Right lobe of liver (tissue), 4 donors: ENCODE measurements at regions not wholly inside any gene's neighbourhood (a gene's known extent, or its start where the extent isn't known, plus 50 kb on each side); places are given as distances from the start of the nearest gene placed in this dataset.

Source experiments
- CTCF ChIP-seq, 4 donors: fragments of 200-600 bp in 3 of 4; fragments of 450-650 bp in 1 of 4; IDR thresholded peaks; one replicate each; pipeline versions ENCODE4 v1.5.1 to v1.8.0; 2016 to 2022; ENCODE audit warnings: antibody characterized with exemption in 4 of 4, mild to moderate bottlenecking in 2 of 4
- POLR2A ChIP-seq: fragments of 450-650 bp; IDR thresholded peaks from one replicate; pipeline ENCODE4 v1.6.1; 2017; ENCODE audit warnings: antibody characterized with exemption, mild to moderate bottlenecking
- donor health status: DM: no; HTN: no; CAD: no.
- donor health status: DM: no; HTN: no; CAD: no.
- donor health status: DM: no; HTN: yes; CAD: no.

- TF ChIP-seq POLR2A (no peak), CTCF (IDR thresholded peaks at IDR 0.05) (no peak)
Measured at GRCh38 chr9:26053954-26054353, 375.7 kb upstream of the TUSC1 start.
